GM12864 (cell line): ENCODE measurements at regions not wholly inside any gene's neighbourhood (a gene's known extent, or its start where the extent isn't known, plus 50 kb on each side); places are given as distances from the start of the nearest gene placed in this dataset.

Experiments
- DNase-seq: peaks from one replicate; pipeline ENCODE4 v3.0.0-alpha.2; 2011; ENCODE audit warnings: low read depth
- H3K4me3 ChIP-seq: 2 replicates; pipeline ENCODE4 v1.5.1; 2011; ENCODE audit warnings: mild to moderate bottlenecking, low read depth, low read length, control low read depth
- TF ChIP-seq, protein P1 (sequence below): IDR thresholded peaks from 2 replicates; pipeline ENCODE4 v1.5.1; 2011; ENCODE audit warnings: low read depth, mild to moderate bottlenecking, moderate library complexity, low read length, control low read depth, inconsistent platforms; ENCODE audit errors: missing control alignments

DNA sequence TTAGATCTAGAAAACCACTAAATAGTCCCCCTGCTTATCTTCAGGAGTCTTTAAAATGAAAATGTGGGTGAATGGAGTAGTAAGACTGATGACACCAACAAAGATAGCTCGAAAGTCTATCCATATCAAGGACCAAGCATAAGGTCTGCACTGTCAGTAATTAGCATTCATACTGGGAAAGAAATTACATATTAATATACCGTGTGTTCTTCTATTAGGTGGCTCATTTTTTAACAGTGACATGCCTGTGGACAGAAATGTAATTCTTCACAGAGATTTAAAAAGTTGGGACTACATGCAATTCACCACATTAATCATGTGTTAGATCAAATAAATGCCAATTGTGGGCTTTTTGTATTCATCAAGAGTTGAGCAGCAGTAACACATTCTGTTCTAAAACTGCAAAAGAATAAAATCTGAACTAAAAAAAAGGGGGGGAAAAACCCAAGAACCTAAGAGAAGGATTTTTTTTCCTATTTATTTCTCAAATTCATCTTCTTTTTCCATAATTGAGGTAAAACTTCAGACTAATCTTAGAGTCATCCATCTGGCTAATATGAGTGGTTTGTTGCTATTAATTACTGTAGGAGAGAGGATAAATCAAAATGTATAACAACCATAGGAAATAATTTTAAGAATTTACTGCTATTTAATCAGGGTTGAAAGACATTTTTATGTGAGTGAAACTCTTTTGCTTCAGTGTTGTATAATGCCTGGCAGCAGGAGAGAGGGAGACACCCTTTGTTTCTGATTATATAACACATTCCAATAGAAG is 386.7 kb upstream of the IGFBP7 start:
- DNase-seq = no peak
- H3K4me3 ChIP-seq = no peak overlapping the region
- TF ChIP-seq, protein P1, sequence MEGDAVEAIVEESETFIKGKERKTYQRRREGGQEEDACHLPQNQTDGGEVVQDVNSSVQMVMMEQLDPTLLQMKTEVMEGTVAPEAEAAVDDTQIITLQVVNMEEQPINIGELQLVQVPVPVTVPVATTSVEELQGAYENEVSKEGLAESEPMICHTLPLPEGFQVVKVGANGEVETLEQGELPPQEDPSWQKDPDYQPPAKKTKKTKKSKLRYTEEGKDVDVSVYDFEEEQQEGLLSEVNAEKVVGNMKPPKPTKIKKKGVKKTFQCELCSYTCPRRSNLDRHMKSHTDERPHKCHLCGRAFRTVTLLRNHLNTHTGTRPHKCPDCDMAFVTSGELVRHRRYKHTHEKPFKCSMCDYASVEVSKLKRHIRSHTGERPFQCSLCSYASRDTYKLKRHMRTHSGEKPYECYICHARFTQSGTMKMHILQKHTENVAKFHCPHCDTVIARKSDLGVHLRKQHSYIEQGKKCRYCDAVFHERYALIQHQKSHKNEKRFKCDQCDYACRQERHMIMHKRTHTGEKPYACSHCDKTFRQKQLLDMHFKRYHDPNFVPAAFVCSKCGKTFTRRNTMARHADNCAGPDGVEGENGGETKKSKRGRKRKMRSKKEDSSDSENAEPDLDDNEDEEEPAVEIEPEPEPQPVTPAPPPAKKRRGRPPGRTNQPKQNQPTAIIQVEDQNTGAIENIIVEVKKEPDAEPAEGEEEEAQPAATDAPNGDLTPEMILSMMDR = no peak

GRCh38 chr4:57494821-57495220 is 384.6 kb upstream of the IGFBP7 start:
- TF ChIP-seq, protein P1 = no peak
- H3K4me3 ChIP-seq = no peak overlapping the region
- no peak for DNase-seq

DNA sequence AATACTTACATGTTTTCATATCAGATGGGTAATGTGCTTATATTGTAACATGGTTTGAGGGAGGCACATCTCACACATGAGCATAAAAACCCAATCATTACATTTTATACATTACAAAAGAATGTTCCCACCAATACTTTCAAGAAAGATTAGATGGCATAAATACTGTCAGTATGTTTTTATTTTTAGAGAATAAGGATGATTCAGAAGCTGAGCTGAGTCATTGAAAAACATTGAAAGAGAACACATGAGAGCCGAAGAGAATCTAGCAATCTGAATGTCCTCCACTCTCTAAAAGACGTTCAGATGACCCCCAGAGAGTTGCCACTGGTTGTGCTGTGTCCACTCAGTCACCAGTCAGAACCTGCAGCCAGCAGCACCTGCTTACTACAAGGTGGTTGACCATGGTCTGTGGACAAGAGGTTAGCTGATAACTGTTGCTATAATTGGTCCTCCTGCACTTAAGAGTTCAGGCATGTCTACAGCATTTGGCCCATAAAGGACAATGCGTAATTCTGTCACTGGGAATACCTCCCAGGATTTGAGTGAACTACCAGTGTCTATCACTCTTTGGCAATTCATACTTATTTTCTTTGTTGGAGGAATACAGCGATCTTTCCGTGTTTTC is 382.2 kb upstream of the IGFBP7 start:
- DNase-seq = no peak
- H3K4me3 ChIP-seq = no peak overlapping the region
- TF ChIP-seq, protein P1 = no peak

DNA sequence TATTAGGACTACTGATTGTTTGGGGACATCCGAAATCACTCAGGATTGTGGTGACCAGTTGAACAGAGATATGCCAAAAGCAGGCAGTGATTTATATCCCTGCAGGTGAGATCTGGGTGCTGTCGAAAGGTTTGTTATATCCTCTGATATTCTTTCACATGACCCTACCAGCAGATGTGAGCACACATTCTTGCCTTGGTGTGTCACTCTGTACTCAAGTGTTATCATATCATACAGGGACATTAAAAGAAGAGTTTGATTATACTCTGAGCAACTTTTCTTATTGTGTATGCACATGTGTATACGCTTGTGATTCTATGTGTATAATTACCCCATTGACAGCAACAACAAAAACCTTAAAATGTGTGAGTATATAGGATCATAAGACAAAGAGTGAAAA is 381.2 kb upstream of the IGFBP7 start:
- no peak overlapping the region for H3K4me3 ChIP-seq
- TF ChIP-seq, protein P1 = no peak
- DNase-seq = no peak

- DNase-seq = no peak
- TF ChIP-seq, protein P1 = no peak
- H3K4me3 ChIP-seq = no peak overlapping the region
These were observed 380.5 kb upstream of the IGFBP7 start for GRCh38 chr4:57490520-57491255.

- DNase-seq = no peak
- TF ChIP-seq, protein P1 = no peak
- H3K4me3 ChIP-seq = no peak overlapping the region
These were observed 378.4 kb upstream of the IGFBP7 start for GRCh38 chr4:57488366-57489162.
